HEK293 (cell line): ENCODE measurements at regions not wholly inside any gene's neighbourhood (a gene's known extent, or its start where the extent isn't known, plus 50 kb on each side); places are given as distances from the start of the nearest gene placed in this dataset.

Experiments
- CTCF ChIA-PET: fragments of 350-600 bp; formaldehyde crosslinking; extraction: SDS; loops from one replicate; lab custom pipeline; 2021; ENCODE audit warnings: antibody characterized with exemption; lab: Yijun Ruan, JAX
- POLR2A ChIA-PET: fragments of 300-600 bp; formaldehyde crosslinking; extraction: SDS; loops from one replicate; lab custom pipeline; 2020; ENCODE audit warnings: antibody characterized with exemption, inconsistent platforms; lab: Yijun Ruan, JAX
- H3K27ac ChIP-seq: fragments of 200-500 bp; sonication (Bioruptor generic); 2 replicates; pipeline ENCODE4 v1.5.1; 2014; ENCODE audit warnings: low read depth, low read length, control low read depth, inconsistent platforms; ENCODE audit errors: extremely low read depth
- H3K36me3 ChIP-seq, 2 experiments: fragments of 200-500 bp in 1 of 2; sonication (Bioruptor generic) in 1 of 2; 1 replicate in 1 of 2; 2 replicates in 1 of 2; pipeline ENCODE4 v1.5.1; 2014 to 2017; ENCODE audit warnings: inconsistent platforms in 2 of 2, low read length in 2 of 2; ENCODE audit not compliant: control insufficient read depth in 2 of 2, insufficient read depth in 1 of 2
- H3K4me1 ChIP-seq: fragments of 200-500 bp; sonication (Bioruptor generic); 2 replicates; pipeline ENCODE4 v1.5.1; 2014; ENCODE audit warnings: mild to moderate bottlenecking, low read length, inconsistent platforms; ENCODE audit not compliant: control insufficient read depth, insufficient read depth
- H3K4me3 ChIP-seq: 2 replicates; pipeline ENCODE4 v1.5.1; 2011; ENCODE audit warnings: low read depth, mild to moderate bottlenecking, control low read depth, low read length, moderate library complexity
- H3K9me3 ChIP-seq: fragments of 200-500 bp; sonication (Bioruptor generic); 2 replicates; pipeline ENCODE4 v1.5.1; 2014; ENCODE audit warnings: low read depth, low read length, inconsistent platforms; ENCODE audit not compliant: control insufficient read depth, insufficient read depth
- IKZF3 ChIP-seq: fragments of 450-650 bp; IDR thresholded peaks from 2 replicates; pipeline ENCODE4 v1.5.0; 2018; ENCODE audit warnings: missing biosample characterization, mild to moderate bottlenecking, missing genetic modification characterization, moderate library complexity
- PRDM1 ChIP-seq: fragments of 450-650 bp; formaldehyde crosslinking; IDR thresholded peaks from 2 replicates; pipeline ENCODE4; 2016; ENCODE audit warnings: missing biosample characterization, missing genetic modification characterization
- REST ChIP-seq: fragments of 450-650 bp; formaldehyde crosslinking; IDR thresholded peaks from 2 replicates; pipeline ENCODE4 v1.5.1; 2016; ENCODE audit warnings: missing biosample characterization, missing genetic modification characterization
- ZBTB21 ChIP-seq: fragments of 450-650 bp; formaldehyde crosslinking; IDR thresholded peaks from 2 replicates; pipeline ENCODE4 v1.5.1; 2017; ENCODE audit warnings: missing biosample characterization, missing genetic modification characterization
- ZBTB44 ChIP-seq: fragments of 450-650 bp; IDR thresholded peaks from 2 replicates; pipeline ENCODE4 v1.5.1; 2018; ENCODE audit warnings: missing biosample characterization, mild to moderate bottlenecking, missing genetic modification characterization
- ZNF132 ChIP-seq: fragments of 450-650 bp; formaldehyde crosslinking; IDR thresholded peaks from 2 replicates; pipeline ENCODE4 v1.5.1; 2017; ENCODE audit warnings: missing biosample characterization, missing genetic modification characterization, borderline replicate concordance
- ZNF184 ChIP-seq: fragments of 450-650 bp; IDR thresholded peaks from 2 replicates; pipeline ENCODE4 v1.5.1; 2018; ENCODE audit warnings: missing biosample characterization, mild to moderate bottlenecking, missing genetic modification characterization
- ZNF2 ChIP-seq: fragments of 450-650 bp; formaldehyde crosslinking; IDR thresholded peaks from 2 replicates; pipeline ENCODE4 v1.5.1; 2016; ENCODE audit warnings: missing biosample characterization, missing genetic modification characterization
- ZNF350 ChIP-seq: fragments of 450-650 bp; formaldehyde crosslinking; IDR thresholded peaks from 2 replicates; pipeline ENCODE4 v1.5.0; 2017; ENCODE audit warnings: missing biosample characterization, mild to moderate bottlenecking, missing genetic modification characterization
- ZNF354C ChIP-seq: fragments of 450-650 bp; formaldehyde crosslinking; IDR thresholded peaks from 2 replicates; pipeline ENCODE4 v1.5.1; 2016; ENCODE audit warnings: missing biosample characterization, missing genetic modification characterization, low read depth, borderline replicate concordance
- ZNF366 ChIP-seq: fragments of 450-650 bp; formaldehyde crosslinking; conservative IDR thresholded peaks from 2 replicates; pipeline ENCODE4 v1.5.1; 2016; ENCODE audit warnings: missing biosample characterization, missing genetic modification characterization
- ZNF571 ChIP-seq: fragments of 450-650 bp; formaldehyde crosslinking; IDR thresholded peaks from 2 replicates; pipeline ENCODE4 v1.5.0; 2017; ENCODE audit warnings: missing biosample characterization, missing genetic modification characterization
- ZNF623 ChIP-seq: fragments of 450-650 bp; formaldehyde crosslinking; IDR thresholded peaks from 2 replicates; pipeline ENCODE4 v1.5.1; 2016; ENCODE audit warnings: missing biosample characterization, missing genetic modification characterization
- ZXDB ChIP-seq: fragments of 450-650 bp; formaldehyde crosslinking; IDR thresholded peaks from 2 replicates; pipeline ENCODE4 v1.5.1; 2016; ENCODE audit warnings: missing biosample characterization, missing genetic modification characterization

GRCh38 chr9:17045381-17045940 is 89.4 kb upstream of the CNTLN start:
- TF ChIP-seq ZNF350 (no peak), ZBTB44 (tag by site-specific recombination) (no peak)
- Histone ChIP-seq H3K36me3 (no peaks in the 10 kb centered on the region), H3K4me1 (no peaks in the 10 kb centered on the region), H3K27ac (no peak overlapping the region), H3K4me3 (no peak overlapping the region), H3K9me3 (no peaks in the 10 kb centered on the region)
- ChIA-PET CTCF (no interaction called here), POLR2A (no interaction called here)

- TF ChIP-seq ZNF366 (tag by site-specific recombination): no peak
- no peak for TF ChIP-seq ZNF350
- TF ChIP-seq ZNF571: no peak
- TF ChIP-seq ZBTB21: no peak
- TF ChIP-seq ZNF132 (tag by site-specific recombination): no peak
- ChIA-PET CTCF (no interaction called here), POLR2A (no interaction called here)
Observed at GRCh38 chr9:17031546-17031945, 103.3 kb upstream of the CNTLN start.

GRCh38 chr9:17025281-17025680 is 109.6 kb upstream of the CNTLN start:
- no peak for TF ChIP-seq IKZF3 (tag by site-specific recombination)
- TF ChIP-seq ZNF2 (tag by site-specific recombination): no peak
- TF ChIP-seq ZNF623 (tag by site-specific recombination): no peak
- Histone ChIP-seq H3K4me1 (no peaks in the 10 kb centered on the region), H3K27ac (no peak overlapping the region), H3K36me3 (no peaks in the 10 kb centered on the region), H3K4me3 (no peak overlapping the region), H3K9me3 (no peaks in the 10 kb centered on the region)
- ChIA-PET POLR2A (no interaction called here), CTCF (no interaction called here)

More at GRCh38 chr9:17031546-17031945, 103.3 kb upstream of the CNTLN start:
- Histone ChIP-seq H3K4me1 (no peaks in the 10 kb centered on the region), H3K4me3 (no peak overlapping the region), H3K27ac (no peak overlapping the region), H3K9me3 (no peaks in the 10 kb centered on the region), H3K36me3 (no peaks in the 10 kb centered on the region)

GRCh38 chr9:17024129-17024528 is 110.7 kb upstream of the CNTLN start:
- H3K4me3 ChIP-seq: no peak overlapping the region
- ChIA-PET CTCF (interaction anchor here (0.6 to 0.7 kb wide), 2 partner anchors 80 to 445 kb away, joined by 3 to 4 read pairs; no protein-coding TSS in a partner anchor), POLR2A (no interaction called here)
- no peaks in the 10 kb centered on the region for H3K36me3 ChIP-seq
- no peaks in the 10 kb centered on the region for H3K9me3 ChIP-seq
- no peak overlapping the region for H3K27ac ChIP-seq
- TF ChIP-seq ZNF354C (tag by site-specific recombination) (no peak), ZNF184 (tag by site-specific recombination) (peak; percentile 95)
- TF ChIP-seq, all 188 proteins: peak for 1
- no peaks in the 10 kb centered on the region for H3K4me1 ChIP-seq

GRCh38 chr9:17021387-17021970 is 113.4 kb upstream of the CNTLN start:
- no peak overlapping the region for H3K27ac ChIP-seq
- no peaks in the 10 kb centered on the region for H3K4me1 ChIP-seq
- ChIA-PET CTCF (interaction anchor here (0.5 to 1.1 kb wide), 3 partner anchors 23 to 382 kb away, joined by 3 to 6 read pairs (median 3); no protein-coding TSS in a partner anchor), POLR2A (no interaction called here)
- H3K9me3 ChIP-seq: no peaks in the 10 kb centered on the region
- H3K4me3 ChIP-seq: no peak overlapping the region
- no peaks in the 10 kb centered on the region for H3K36me3 ChIP-seq
- TF ChIP-seq ZNF2 (tag by site-specific recombination): no peak
- no peak for TF ChIP-seq PRDM1 (tag by site-specific recombination)
- peak; percentile 62 for TF ChIP-seq REST
- no peak for TF ChIP-seq ZXDB
